ENCODE measurements at regions not wholly inside any gene's neighbourhood (a gene's known extent, or its start where the extent isn't known, plus 50 kb on each side); places are given as distances from the start of the nearest gene placed in this dataset.

DNA sequence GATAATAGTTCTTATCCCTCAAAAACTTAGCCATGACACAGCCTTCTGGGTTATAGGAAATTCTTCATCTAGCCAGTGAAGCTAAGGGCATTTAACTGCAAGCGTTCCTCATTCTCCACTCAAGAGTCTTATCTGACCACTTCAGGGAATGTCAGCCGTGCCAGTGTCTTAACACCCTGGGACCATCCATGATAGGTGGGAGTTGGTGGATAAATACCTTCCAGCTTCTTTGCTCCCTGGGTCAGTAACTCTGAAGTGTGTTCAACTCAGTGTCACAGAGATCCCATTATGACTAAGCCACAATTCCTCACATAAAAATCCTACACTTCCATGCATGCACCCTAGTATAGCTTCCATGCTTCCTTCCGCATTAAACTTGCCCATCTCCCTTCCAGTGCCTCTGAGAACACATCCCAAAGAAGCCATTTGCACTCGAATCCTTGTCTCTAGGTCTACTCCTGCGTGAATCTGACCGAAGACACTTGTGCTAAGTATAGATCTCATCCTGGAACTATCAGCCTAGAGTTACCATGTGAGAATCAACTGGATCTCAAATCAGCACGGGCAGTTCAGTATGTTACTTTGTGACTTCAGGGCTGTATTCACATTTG, 264.3 kb upstream of the MAF start:
- H3K36me3 Mint-ChIP-seq (ENCODE audit: low read depth): no peaks in the 10 kb centered on the region
- DNase-seq (ENCODE audit: low spot score): no peak
- H3K9me3 Mint-ChIP-seq: no peaks in the 10 kb centered on the region
- H3K4me3 Mint-ChIP-seq (ENCODE audit: low read depth): no peak overlapping the region
- H3K27ac Mint-ChIP-seq: no peak overlapping the region
- intact Hi-C loops (cut with micrococcal nuclease): no loop called here
- peaks cover 4% of the 10 kb centered on the region for H3K4me1 Mint-ChIP-seq (ENCODE audit: low read depth)
- H3K27me3 Mint-ChIP-seq (ENCODE audit: low read depth): peaks cover 11% of the 10 kb centered on the region

DNA sequence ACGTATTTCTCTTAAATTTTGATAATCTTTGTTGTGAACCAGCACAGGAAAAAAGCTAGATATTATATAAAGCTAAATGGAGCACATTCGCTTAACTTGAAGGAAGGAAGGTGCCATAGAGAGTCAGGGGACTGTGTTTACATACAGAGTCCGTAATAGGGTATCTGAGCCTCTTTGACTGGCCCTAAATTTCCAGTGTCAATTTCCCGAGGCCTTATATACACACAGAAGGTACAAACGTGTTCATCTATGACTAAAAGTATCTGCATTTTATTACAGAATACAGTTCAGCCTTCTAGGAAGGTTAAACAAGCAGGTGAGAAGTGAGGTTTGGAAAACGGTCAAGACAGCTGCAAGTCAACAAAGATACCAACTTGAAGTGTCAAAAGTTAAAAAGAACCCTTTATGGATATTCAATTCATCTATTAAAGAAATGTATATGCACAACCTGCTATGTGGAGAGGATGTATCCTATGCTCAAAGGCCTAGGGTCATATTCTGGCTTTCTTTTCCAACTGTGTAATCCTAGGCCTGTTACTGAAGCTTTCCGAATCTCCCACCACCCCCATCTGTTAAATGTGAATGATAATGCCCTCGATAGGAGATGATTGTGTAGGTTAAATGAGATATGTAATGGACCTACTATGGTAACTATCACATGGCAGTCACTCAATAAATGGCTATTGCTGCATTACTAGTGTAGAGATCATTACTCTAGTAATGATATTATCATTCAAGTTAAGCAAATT, 263.7 kb upstream of the MAF start:
- H3K36me3 Mint-ChIP-seq (ENCODE audit: low read depth): no peaks in the 10 kb centered on the region
- H3K27ac Mint-ChIP-seq: no peak overlapping the region
- intact Hi-C loops (cut with micrococcal nuclease): no loop called here
- DNase-seq (ENCODE audit: low spot score): no peak
- H3K9me3 Mint-ChIP-seq: no peaks in the 10 kb centered on the region
- peaks cover 4% of the 10 kb centered on the region for H3K4me1 Mint-ChIP-seq (ENCODE audit: low read depth)
- H3K4me3 Mint-ChIP-seq (ENCODE audit: low read depth): no peak overlapping the region
- peaks cover 12% of the 10 kb centered on the region for H3K27me3 Mint-ChIP-seq (ENCODE audit: low read depth)

DNA sequence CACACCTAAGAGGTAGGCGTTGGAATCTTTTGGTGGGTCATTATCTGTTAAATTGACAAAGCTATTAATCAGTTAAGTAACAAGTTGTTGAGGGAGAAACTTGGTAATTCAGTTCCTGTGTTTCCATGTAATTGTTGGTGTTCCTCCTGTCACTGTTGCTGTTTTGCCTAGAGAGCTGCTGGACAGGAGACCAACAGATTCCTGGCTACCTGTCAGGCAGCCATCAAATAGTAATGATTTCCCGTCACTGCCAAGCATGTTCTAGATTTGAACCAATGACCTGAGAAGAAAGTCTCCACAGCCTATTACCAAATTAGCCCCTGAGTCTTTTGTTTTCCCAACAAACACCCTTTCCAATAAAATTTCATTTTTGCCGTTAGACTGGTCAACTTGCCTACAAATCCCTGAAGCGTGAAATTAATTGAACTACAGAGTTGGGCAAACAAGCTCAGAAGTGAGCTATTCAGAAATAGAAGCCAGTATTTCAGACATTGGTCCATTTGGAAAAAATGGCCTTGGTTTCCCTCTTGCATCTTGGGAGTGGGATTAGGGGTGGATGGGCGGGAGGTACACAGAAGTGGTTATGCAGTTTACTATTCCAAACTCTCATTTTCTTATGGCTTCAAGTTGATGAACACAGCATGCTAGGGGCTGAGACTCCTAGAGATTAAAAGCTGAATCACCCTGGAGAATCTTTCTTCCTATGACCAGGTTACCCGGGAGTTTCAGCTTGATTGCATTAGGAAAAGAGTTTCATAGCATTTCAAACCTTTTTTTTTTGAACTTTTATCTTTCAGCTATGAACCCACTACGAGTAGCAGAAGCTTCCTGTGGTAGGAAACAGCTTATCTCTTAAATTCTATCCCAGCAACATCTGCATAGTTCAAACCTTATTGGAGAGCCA, 262.8 kb upstream of the MAF start:
- Mint-ChIP-seq H3K36me3 (ENCODE audit: low read depth) (no peaks in the 10 kb centered on the region), H3K27ac (no peak overlapping the region), H3K4me1 (ENCODE audit: low read depth) (peaks cover 4% of the 10 kb centered on the region), H3K27me3 (ENCODE audit: low read depth) (peaks cover 12% of the 10 kb centered on the region), H3K4me3 (ENCODE audit: low read depth) (no peak overlapping the region), H3K9me3 (no peaks in the 10 kb centered on the region)
- intact Hi-C loops (cut with micrococcal nuclease): no loop called here
- DNase-seq (ENCODE audit: low spot score): no peak

DNA sequence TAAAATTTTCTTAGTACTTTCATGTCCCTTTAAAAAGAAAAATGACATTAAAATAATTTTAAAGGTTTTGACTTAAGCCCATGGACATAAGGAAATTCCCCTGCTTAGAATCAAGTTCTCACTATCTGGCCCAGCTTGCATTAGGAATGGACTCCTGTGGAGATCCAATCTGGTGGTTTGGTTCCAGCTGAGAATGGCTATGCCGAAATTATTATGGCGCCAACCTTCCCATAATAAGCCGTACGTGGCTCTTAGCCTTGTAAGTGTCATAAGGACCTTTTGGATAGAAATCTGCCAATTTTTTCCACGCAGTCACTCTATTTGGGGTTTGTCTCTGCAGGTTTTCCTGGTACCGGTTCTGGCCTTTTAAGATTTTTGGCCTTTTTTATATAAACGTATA, 262.1 kb upstream of the MAF start:
- no peaks in the 10 kb centered on the region for H3K36me3 Mint-ChIP-seq (ENCODE audit: low read depth)
- peaks cover 4% of the 10 kb centered on the region for H3K4me1 Mint-ChIP-seq (ENCODE audit: low read depth)

DNA sequence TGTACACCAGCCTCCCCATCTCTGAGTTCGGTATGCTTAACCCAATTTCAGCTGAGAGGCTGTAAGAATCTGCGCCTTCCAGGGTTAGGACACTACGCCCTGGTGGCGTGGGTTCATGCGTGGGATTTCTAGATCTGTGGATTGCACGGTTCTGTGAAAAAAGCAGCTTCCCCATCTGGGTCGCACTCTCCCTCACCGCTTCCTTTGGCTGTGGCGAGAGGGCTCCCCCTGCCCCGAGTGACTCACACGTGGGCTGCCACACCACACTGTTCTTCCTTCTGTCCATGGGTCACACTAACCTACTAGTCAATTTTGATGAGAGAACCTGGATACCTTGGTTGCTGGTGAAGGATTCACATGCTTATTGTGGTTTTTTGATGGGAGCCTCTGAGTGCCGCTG, 256.0 kb upstream of the MAF start:
- no peak for DNase-seq (ENCODE audit: low spot score)
- Mint-ChIP-seq H3K36me3 (ENCODE audit: low read depth) (peaks cover 11% of the 10 kb centered on the region), H3K4me3 (ENCODE audit: low read depth) (no peak overlapping the region), H3K4me1 (ENCODE audit: low read depth) (peaks cover 6% of the 10 kb centered on the region), H3K9me3 (peaks cover 50% of the 10 kb centered on the region), H3K27me3 (ENCODE audit: low read depth) (peaks cover 7% of the 10 kb centered on the region), H3K27ac (no peak overlapping the region)
- intact Hi-C loops (cut with micrococcal nuclease): no loop called here

More for the DNA sequence above, 262.1 kb upstream of the MAF start:
- no peak for DNase-seq (ENCODE audit: low spot score)
- intact Hi-C loops (cut with micrococcal nuclease): no loop called here
- peaks cover 12% of the 10 kb centered on the region for H3K27me3 Mint-ChIP-seq (ENCODE audit: low read depth)
- no peak overlapping the region for H3K27ac Mint-ChIP-seq
- H3K9me3 Mint-ChIP-seq: no peaks in the 10 kb centered on the region
- no peak overlapping the region for H3K4me3 Mint-ChIP-seq (ENCODE audit: low read depth)

DNA sequence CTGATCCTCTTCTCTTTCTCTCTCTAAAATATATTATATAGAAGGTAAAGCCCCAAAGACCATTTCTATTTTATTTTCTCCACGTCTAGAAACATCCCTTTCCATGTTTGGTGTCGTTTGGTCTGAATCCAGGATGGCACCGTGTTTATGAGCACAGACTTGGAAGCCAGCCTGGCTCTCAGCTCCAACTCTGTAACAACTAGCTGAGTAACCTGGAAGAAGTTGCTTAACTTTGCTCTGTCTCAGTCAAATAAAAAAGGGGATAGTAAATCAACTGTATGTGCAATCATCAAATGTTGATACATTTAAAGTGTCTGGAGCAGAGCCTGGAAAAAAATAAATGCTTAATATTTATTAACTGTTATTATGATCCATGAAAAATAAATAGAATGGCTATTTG, 249.8 kb upstream of the MAF start:
- H3K27me3 Mint-ChIP-seq (ENCODE audit: low read depth): peaks cover 1% of the 10 kb centered on the region

DNA sequence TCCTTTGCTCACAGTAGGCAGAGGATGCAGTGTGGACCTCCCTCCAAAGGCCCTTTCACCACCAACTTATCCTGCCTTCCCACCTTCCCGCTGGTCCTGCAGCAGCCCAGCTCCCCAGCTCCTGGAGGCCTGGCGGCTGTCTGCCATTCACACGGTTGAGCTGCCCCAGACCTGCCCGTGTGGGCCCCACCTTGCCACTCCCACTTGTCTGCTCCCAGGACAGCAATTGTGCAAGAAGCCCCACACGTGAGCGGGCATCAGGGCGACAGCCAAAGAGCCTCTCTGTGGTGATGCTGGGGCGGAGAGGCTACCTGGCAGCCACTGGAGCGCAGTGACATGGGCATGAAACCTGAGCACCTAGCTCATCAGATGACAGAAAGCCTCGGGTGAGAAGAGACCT, 248.6 kb upstream of the MAF start:
- intact Hi-C loops (cut with micrococcal nuclease): loop anchor here (10.0 kb wide), 2 partner anchors 774 to 1074 kb away; no protein-coding TSS in a partner anchor
- no peaks in the 10 kb centered on the region for H3K36me3 Mint-ChIP-seq (ENCODE audit: low read depth)
- H3K4me3 Mint-ChIP-seq (ENCODE audit: low read depth): no peak overlapping the region

More for the DNA sequence above, 249.8 kb upstream of the MAF start:
- DNase-seq (ENCODE audit: low spot score): no peak
- intact Hi-C loops (cut with micrococcal nuclease): no loop called here
- H3K27ac Mint-ChIP-seq: no peak overlapping the region
- H3K9me3 Mint-ChIP-seq: peaks cover 37% of the 10 kb centered on the region
- peaks cover 17% of the 10 kb centered on the region for H3K4me1 Mint-ChIP-seq (ENCODE audit: low read depth)
- H3K4me3 Mint-ChIP-seq (ENCODE audit: low read depth): no peak overlapping the region
- peaks cover 6% of the 10 kb centered on the region for H3K36me3 Mint-ChIP-seq (ENCODE audit: low read depth)

DNA sequence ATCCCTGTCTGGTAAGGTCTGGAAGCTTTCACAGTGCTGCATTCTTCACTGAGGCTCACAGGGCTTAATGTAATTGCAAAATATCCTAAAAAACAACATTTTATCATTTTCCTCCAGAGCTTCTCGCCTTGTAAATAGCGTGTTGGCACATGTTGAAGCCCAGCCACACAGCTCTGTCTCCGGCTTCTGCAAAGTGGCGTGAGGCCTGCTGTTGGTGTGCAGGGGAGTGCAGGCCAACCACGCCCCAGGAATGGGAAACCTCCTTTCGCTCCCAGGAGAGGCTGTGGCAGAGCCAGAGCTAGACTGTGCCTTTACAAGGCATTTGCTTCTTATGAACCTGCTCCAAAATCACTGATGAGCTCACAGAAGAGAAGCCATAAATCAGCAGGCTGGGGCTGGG, 248.2 kb upstream of the MAF start:
- Mint-ChIP-seq H3K27ac (no peak overlapping the region), H3K4me1 (ENCODE audit: low read depth) (peaks cover 30% of the 10 kb centered on the region), H3K4me3 (ENCODE audit: low read depth) (no peak overlapping the region), H3K36me3 (ENCODE audit: low read depth) (no peaks in the 10 kb centered on the region), H3K9me3 (peaks cover 21% of the 10 kb centered on the region), H3K27me3 (ENCODE audit: low read depth) (no peaks in the 10 kb centered on the region)
- intact Hi-C loops (cut with micrococcal nuclease): loop anchor here (10.0 kb wide), 2 partner anchors 774 to 1074 kb away; no protein-coding TSS in a partner anchor
- DNase-seq (ENCODE audit: low spot score): no peak

More for the DNA sequence above, 248.6 kb upstream of the MAF start:
- no peaks in the 10 kb centered on the region for H3K27me3 Mint-ChIP-seq (ENCODE audit: low read depth)
- no peak overlapping the region for H3K27ac Mint-ChIP-seq
- DNase-seq (ENCODE audit: low spot score): no peak
- peaks cover 25% of the 10 kb centered on the region for H3K9me3 Mint-ChIP-seq
- H3K4me1 Mint-ChIP-seq (ENCODE audit: low read depth): peaks cover 26% of the 10 kb centered on the region

DNA sequence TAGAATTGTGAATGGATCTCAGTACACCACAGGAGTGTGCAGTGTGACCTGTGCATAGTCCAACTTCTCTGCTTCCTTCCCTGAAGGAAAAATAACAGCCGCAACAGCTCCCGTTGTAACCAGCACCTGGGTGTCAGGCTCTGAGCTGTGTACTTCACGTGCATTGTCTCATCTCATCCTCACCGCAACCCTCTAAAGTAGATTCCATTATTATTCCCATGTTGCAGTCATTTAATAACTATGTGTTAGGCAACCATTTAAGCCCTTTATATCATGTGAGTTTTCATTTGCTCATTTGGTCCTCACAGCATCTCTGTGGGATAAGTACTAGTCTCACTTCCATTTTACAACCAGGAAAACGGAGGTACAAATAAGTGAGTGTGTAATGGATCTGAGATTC, 247.0 kb upstream of the MAF start:
- Mint-ChIP-seq H3K4me3 (ENCODE audit: low read depth) (no peak overlapping the region), H3K4me1 (ENCODE audit: low read depth) (peaks cover 40% of the 10 kb centered on the region), H3K36me3 (ENCODE audit: low read depth) (no peaks in the 10 kb centered on the region), H3K27me3 (ENCODE audit: low read depth) (no peaks in the 10 kb centered on the region), H3K27ac (no peak overlapping the region), H3K9me3 (peaks cover 14% of the 10 kb centered on the region)
- intact Hi-C loops (cut with micrococcal nuclease): loop anchor here (10.0 kb wide), 2 partner anchors 773 to 1073 kb away; no protein-coding TSS in a partner anchor
- no peak for DNase-seq (ENCODE audit: low spot score)

DNA sequence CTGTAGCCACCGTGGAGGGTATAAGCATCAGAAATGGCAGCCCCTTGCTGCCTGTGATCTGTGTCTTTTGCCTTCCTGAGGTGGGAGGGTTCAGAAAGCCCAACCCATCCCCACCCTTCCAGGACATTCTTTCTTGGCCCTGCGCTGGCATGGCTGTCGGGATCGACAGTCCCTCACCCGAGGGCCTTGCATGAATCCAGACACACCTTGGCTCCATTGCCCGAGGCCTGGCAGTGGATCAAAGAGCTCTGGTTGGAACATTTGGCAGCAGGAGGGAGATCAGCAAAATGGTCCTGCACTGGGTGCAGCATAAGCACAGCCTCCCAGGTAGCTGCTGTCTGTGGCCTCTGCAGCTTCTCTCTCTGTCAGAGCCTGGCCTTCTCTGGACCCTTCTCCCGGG, 246.6 kb upstream of the MAF start:
- H3K27ac Mint-ChIP-seq: no peak overlapping the region
- peaks cover 12% of the 10 kb centered on the region for H3K9me3 Mint-ChIP-seq
- no peaks in the 10 kb centered on the region for H3K36me3 Mint-ChIP-seq (ENCODE audit: low read depth)
- H3K4me3 Mint-ChIP-seq (ENCODE audit: low read depth): no peak overlapping the region
- peaks cover 41% of the 10 kb centered on the region for H3K4me1 Mint-ChIP-seq (ENCODE audit: low read depth)
- intact Hi-C loops (cut with micrococcal nuclease): loop anchor here (10.0 kb wide), 2 partner anchors 772 to 1072 kb away; no protein-coding TSS in a partner anchor
- no peak for DNase-seq (ENCODE audit: low spot score)
- no peaks in the 10 kb centered on the region for H3K27me3 Mint-ChIP-seq (ENCODE audit: low read depth)

DNA sequence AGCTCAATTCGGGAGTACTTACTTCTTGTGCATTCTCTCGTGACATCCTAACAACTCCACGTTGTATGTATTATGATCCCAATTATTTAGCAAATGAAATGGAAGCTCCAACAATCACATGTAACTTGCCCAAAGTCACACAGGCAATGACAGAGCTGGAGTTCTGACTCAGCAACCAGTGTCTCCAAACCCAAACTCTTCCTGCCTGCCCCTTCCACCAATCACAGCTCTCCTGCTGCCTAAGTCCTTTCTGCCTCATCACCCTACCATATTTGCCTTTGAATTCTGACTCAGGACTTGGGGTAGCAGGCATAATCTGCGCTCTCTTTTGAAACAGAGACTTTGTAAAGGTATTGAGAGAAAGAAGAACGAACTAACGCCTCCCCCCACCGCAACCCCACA, 245.2 kb upstream of the MAF start:
- Mint-ChIP-seq H3K4me1 (ENCODE audit: low read depth) (peaks cover 38% of the 10 kb centered on the region), H3K27ac (no peak overlapping the region), H3K27me3 (ENCODE audit: low read depth) (peaks cover 2% of the 10 kb centered on the region), H3K36me3 (ENCODE audit: low read depth) (no peaks in the 10 kb centered on the region), H3K9me3 (peaks cover 13% of the 10 kb centered on the region), H3K4me3 (ENCODE audit: low read depth) (no peak overlapping the region)
- intact Hi-C loops (cut with micrococcal nuclease): loop anchor here (1.0 to 10.0 kb wide), 4 partner anchors 129 to 1071 kb away; no protein-coding TSS in a partner anchor
- no peak for DNase-seq (ENCODE audit: low spot score)

DNA sequence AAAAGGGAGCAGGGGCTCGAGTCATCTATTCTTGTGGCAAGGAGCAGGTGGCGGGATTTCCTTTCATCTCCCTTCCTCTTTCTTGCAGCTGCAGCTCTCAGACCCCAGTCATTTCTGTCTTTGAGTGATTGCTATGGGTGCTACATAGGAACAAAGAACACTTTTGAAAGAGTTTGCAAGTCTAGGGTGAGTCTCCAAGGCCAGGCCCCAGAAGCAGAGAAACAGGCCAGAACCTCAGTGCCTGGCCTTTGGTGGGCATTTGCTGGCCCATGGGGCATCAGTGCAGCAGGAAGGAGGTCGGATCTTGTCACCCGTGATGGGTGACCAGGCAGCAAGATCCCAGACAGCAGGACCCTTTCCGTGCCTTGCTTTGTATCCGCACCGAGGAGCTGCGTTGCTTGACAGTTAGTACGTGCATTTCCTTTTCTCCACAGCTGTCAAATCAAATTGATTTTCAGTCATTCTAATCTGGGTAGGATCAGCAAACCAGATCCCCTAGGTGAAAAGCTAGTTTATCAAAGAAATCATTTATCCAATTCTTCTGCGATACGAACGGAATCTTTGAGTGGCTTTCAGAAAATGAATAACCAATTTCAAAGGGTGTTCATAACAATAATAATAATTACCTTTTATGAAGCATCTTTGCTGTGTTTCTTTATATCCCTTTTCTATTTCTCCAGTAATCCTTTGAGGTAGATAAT, 244.6 kb upstream of the MAF start:
- Mint-ChIP-seq H3K27ac (peak overlapping the region; percentile 82), H3K4me1 (ENCODE audit: low read depth) (peaks cover 38% of the 10 kb centered on the region), H3K4me3 (ENCODE audit: low read depth) (peak overlapping the region; percentile 39), H3K36me3 (ENCODE audit: low read depth) (no peaks in the 10 kb centered on the region), H3K9me3 (peaks cover 13% of the 10 kb centered on the region), H3K27me3 (ENCODE audit: low read depth) (peaks cover 2% of the 10 kb centered on the region)
- no peak for DNase-seq (ENCODE audit: low spot score)
- intact Hi-C loops (cut with micrococcal nuclease): loop anchor here (1.0 to 10.0 kb wide), 4 partner anchors 128 to 1070 kb away; no protein-coding TSS in a partner anchor

Measured in activated T-helper 2 cell treated with anti-CD3 and anti-CD28 coated beads, Interferon-gamma antibody, Interleukin-2, Interleukin-4, amounts not matched to agents 10 μg/mL and 5 μg/mL and 100 μg/mL, durations not matched to agents 14 hours and 24 hours and 36 hours (primary cell).